ENCODE measurements at regions not wholly inside any gene's neighbourhood (a gene's known extent, or its start where the extent isn't known, plus 50 kb on each side); places are given as distances from the start of the nearest gene placed in this dataset.
A peak's percentile ranks its signal among the peaks of the same experiment; 100 is the strongest.

DNA sequence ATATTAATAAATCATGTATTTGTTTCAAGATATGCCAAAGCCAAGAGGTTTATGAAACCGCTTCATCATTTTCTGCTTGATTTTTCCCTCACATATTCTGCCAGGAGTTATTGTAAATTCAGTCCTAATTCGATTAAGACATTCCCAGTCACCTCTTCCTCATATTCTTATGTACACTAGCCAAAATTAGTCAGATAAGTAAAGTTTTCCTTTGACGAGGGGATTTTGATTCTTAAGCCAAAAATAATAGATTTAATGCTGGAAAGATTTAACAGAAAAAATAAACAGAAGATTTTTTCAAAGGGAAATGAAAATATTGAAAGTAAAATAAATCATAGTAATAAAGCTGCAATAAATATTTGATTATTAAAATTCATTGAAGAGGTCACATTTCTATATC, 51.0 kb upstream of the VEGFC start:
- Histone ChIP-seq H3K27ac (ENCODE audit: low read depth, low read length) (no peak overlapping the region), H3K36me3 (ENCODE audit: insufficient read depth, low read length) (no peaks in the 10 kb centered on the region), H3K4me1 (ENCODE audit: insufficient read depth, low read length) (no peaks in the 10 kb centered on the region), H3K27me3 (ENCODE audit: insufficient read depth, low read length) (no peaks in the 10 kb centered on the region), H3K9me3 (ENCODE audit: control insufficient read depth in 1 of 2, low read length in 2 of 2) (no peaks in the 10 kb centered on the region), H3K4me3 (ENCODE audit: low read length in 2 of 2) (no peak overlapping the region)
- ChIA-PET CTCF (ENCODE audit: partially characterized antibody) (no interaction called here), POLR2A (ENCODE audit: partially characterized antibody) (no interaction called here)
- H3K36me3 Mint-ChIP-seq, result no peaks in the 10 kb centered on the region
- H3K4me1 Mint-ChIP-seq, result no peaks in the 10 kb centered on the region
- H3K27me3 Mint-ChIP-seq, result no peaks in the 10 kb centered on the region
- peaks cover 0 to 3% (median 0%) of the 10 kb centered on the region in 8 donors for H3K9me3 Mint-ChIP-seq
- H3K4me3 Mint-ChIP-seq, result no peak overlapping the region
- intact Hi-C loops (cut with micrococcal nuclease), result no loop called here
- H3K27ac Mint-ChIP-seq, result peak overlapping the region in 1 of 7 donors; percentile 22
- DNase-seq, result no peak

DNA sequence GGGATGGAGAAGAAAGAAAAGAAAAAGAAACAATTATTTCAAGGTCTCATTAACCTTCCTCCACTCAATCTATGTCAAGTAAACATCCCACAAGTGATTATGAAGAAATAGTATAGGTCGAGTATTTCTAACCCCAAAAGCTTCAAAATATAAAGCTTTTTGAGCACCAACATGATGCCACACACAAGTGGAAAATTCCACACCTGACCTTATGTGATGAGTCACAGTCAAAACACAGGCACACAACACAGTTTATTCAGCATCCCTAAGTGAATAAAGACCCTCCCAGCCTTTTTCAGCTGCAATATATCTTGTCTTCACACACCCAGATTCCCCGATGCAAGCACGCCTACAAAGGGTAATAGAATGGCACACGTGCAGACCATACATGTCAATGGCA, 51.7 kb upstream of the VEGFC start:
- H3K27ac ChIP-seq (ENCODE audit: low read depth, low read length), result no peak overlapping the region
- no peak for DNase-seq
- H3K9me3 ChIP-seq (ENCODE audit: control insufficient read depth in 1 of 2, low read length in 2 of 2), result no peaks in the 10 kb centered on the region
- no peaks in the 10 kb centered on the region for H3K27me3 Mint-ChIP-seq
- peaks cover 0 to 3% (median 0%) of the 10 kb centered on the region in 8 donors for H3K9me3 Mint-ChIP-seq
- H3K36me3 Mint-ChIP-seq, result no peaks in the 10 kb centered on the region
- H3K4me3 Mint-ChIP-seq, result no peak overlapping the region
- no peaks in the 10 kb centered on the region for H3K4me1 Mint-ChIP-seq
- H3K36me3 ChIP-seq (ENCODE audit: insufficient read depth, low read length), result no peaks in the 10 kb centered on the region
- ChIA-PET POLR2A (ENCODE audit: partially characterized antibody) (no interaction called here), CTCF (ENCODE audit: partially characterized antibody) (no interaction called here)
- no peak overlapping the region for H3K27ac Mint-ChIP-seq
- no peaks in the 10 kb centered on the region for H3K27me3 ChIP-seq (ENCODE audit: insufficient read depth, low read length)
- no peaks in the 10 kb centered on the region for H3K4me1 ChIP-seq (ENCODE audit: insufficient read depth, low read length)
- no peak overlapping the region for H3K4me3 ChIP-seq (ENCODE audit: low read length in 2 of 2)
- intact Hi-C loops (cut with micrococcal nuclease), result no loop called here

DNA sequence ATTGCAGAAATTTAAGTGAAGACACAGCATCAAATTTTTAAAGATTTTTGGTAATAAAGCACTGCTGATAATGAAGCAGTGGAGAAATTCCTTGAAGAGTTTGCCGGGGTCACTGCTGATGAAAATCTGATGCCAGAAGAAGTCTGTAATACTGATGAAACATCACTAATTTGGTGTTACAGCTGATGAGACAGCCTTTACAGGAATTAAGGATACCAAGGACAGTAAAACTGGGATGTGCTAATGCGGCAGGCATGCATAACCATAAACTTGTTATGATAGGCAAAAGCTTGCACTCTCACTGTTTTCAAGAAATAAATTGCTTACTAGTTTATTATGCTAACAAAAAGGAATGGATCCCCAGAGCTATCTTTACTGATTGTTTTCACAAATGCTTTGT, 52.9 kb upstream of the VEGFC start:
- intact Hi-C loops (cut with micrococcal nuclease), result no loop called here
- no peaks in the 10 kb centered on the region for H3K27me3 Mint-ChIP-seq
- ChIA-PET CTCF (ENCODE audit: partially characterized antibody) (no interaction called here), POLR2A (ENCODE audit: partially characterized antibody) (no interaction called here)
- H3K27me3 ChIP-seq (ENCODE audit: insufficient read depth, low read length), result no peaks in the 10 kb centered on the region
- H3K27ac Mint-ChIP-seq, result no peak overlapping the region
- H3K9me3 ChIP-seq (ENCODE audit: control insufficient read depth in 1 of 2, low read length in 2 of 2), result no peaks in the 10 kb centered on the region
- no peak for DNase-seq
- peaks cover 0 to 3% (median 0%) of the 10 kb centered on the region in 8 donors for H3K9me3 Mint-ChIP-seq
- no peaks in the 10 kb centered on the region for H3K4me1 Mint-ChIP-seq
- no peaks in the 10 kb centered on the region for H3K4me1 ChIP-seq (ENCODE audit: insufficient read depth, low read length)
- no peak overlapping the region for H3K4me3 Mint-ChIP-seq
- H3K27ac ChIP-seq (ENCODE audit: low read depth, low read length), result no peak overlapping the region
- H3K36me3 Mint-ChIP-seq, result no peaks in the 10 kb centered on the region
- no peak overlapping the region for H3K4me3 ChIP-seq (ENCODE audit: low read length in 2 of 2)
- no peaks in the 10 kb centered on the region for H3K36me3 ChIP-seq (ENCODE audit: insufficient read depth, low read length)

DNA sequence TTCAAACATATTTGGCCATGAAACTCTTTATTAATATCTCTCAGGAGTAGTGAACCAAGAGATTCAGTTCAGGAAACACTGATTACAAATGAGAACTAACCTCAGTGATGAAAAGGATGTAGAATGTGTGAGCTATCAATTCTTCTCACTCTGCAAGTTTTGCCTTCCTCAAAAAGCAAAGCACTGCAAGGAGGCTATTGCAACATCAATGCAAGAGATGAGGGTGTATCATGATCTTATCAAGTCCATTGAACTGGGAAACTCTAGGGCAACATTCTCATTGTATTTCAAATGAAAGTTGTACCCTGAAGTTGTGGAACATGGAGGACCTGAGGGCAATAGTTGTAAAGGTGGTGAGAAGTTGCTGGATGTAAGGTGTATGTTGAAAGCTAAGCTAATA, 56.4 kb upstream of the VEGFC start:
- H3K36me3 Mint-ChIP-seq, result no peaks in the 10 kb centered on the region
- ChIA-PET POLR2A (ENCODE audit: partially characterized antibody) (no interaction called here), CTCF (ENCODE audit: partially characterized antibody) (no interaction called here)
- no peaks in the 10 kb centered on the region for H3K4me1 Mint-ChIP-seq
- Histone ChIP-seq H3K4me3 (ENCODE audit: low read length in 2 of 2) (no peak overlapping the region), H3K4me1 (ENCODE audit: insufficient read depth, low read length) (no peaks in the 10 kb centered on the region), H3K27ac (ENCODE audit: low read depth, low read length) (no peak overlapping the region), H3K36me3 (ENCODE audit: insufficient read depth, low read length) (no peaks in the 10 kb centered on the region), H3K27me3 (ENCODE audit: insufficient read depth, low read length) (no peaks in the 10 kb centered on the region), H3K9me3 (ENCODE audit: control insufficient read depth in 1 of 2, low read length in 2 of 2) (no peaks in the 10 kb centered on the region)
- no peak overlapping the region for H3K4me3 Mint-ChIP-seq
- no peaks in the 10 kb centered on the region for H3K27me3 Mint-ChIP-seq
- intact Hi-C loops (cut with micrococcal nuclease), result no loop called here
- no peak for DNase-seq
- no peak overlapping the region for H3K27ac Mint-ChIP-seq
- peaks cover 0 to 9% (median 4%) of the 10 kb centered on the region in 8 donors for H3K9me3 Mint-ChIP-seq

DNA sequence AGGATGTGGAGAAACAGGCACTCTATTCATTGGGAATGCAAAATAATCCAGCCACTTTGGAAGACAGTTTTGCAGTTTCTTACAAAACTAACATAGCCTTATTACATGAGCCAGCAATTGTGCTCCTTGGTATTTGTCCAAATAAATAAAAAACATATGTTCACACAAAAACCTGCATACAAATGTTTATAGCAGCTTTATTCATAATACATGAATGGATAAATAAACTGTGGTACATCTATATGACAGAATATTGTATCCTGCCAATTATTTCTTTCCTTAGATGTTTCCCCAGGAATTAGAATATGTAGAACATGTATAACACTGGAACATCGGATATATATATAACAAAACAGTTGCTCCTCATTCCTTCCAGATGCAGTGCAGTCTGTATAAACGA, 57.7 kb upstream of the VEGFC start:
- Histone ChIP-seq H3K4me3 (ENCODE audit: low read length in 2 of 2) (no peak overlapping the region), H3K4me1 (ENCODE audit: insufficient read depth, low read length) (no peaks in the 10 kb centered on the region), H3K27ac (ENCODE audit: low read depth, low read length) (no peak overlapping the region), H3K27me3 (ENCODE audit: insufficient read depth, low read length) (no peaks in the 10 kb centered on the region), H3K36me3 (ENCODE audit: insufficient read depth, low read length) (no peaks in the 10 kb centered on the region), H3K9me3 (ENCODE audit: control insufficient read depth in 1 of 2, low read length in 2 of 2) (no peaks in the 10 kb centered on the region)
- no peaks in the 10 kb centered on the region for H3K27me3 Mint-ChIP-seq
- H3K27ac Mint-ChIP-seq, result no peak overlapping the region
- H3K9me3 Mint-ChIP-seq, result peaks cover 0 to 9% (median 4%) of the 10 kb centered on the region in 8 donors
- H3K4me3 Mint-ChIP-seq, result no peak overlapping the region
- POLR2A ChIA-PET (ENCODE audit: partially characterized antibody), result no interaction called here
- DNase-seq, result no peak
- intact Hi-C loops (cut with micrococcal nuclease), result no loop called here
- CTCF ChIA-PET (ENCODE audit: partially characterized antibody), result no interaction called here
- no peaks in the 10 kb centered on the region for H3K4me1 Mint-ChIP-seq
- no peaks in the 10 kb centered on the region for H3K36me3 Mint-ChIP-seq

DNA sequence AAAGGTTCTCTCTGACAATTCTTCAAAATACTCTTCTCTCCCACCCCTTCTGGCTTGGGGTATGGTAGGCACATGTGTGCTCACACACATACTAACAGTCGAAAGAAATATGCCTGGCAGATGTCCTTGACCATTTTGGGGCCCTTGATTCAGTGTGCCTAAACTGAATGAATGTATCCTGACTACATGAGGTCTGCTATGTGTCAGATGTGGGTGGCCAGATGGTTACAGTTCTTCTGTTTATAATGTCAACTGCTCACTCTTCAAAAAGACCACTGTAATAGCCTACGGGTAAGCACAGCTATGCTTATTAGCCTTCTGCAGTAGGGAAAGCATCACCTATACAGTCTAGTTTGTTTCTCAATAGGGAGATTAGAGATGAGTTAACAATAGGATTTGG, 63.7 kb upstream of the VEGFC start:
- CTCF ChIA-PET (ENCODE audit: partially characterized antibody), result no interaction called here
- intact Hi-C loops (cut with micrococcal nuclease), result no loop called here

DNA sequence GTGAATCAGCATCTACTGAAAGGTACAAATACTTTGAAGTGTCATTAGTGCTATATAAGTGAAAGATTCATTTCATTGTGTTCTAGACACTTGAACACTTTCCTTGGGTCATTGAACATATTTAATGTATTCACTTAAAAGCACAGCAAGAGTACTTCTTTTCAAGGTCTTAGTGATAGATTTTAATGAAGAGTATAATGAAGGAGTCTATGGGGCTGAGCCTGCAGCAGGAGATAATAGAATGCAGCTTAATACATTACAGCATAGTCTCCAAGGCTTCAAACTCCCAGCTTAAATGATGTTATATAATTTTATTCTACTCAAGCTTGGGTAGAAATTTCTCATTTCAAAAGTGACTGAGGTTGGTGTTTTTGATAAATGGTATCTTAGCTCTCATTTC, 66.1 kb upstream of the VEGFC start:
- no peak overlapping the region for H3K27ac ChIP-seq (ENCODE audit: low read depth, low read length)
- Mint-ChIP-seq H3K36me3 (no peaks in the 10 kb centered on the region), H3K4me3 (no peak overlapping the region), H3K27ac (no peak overlapping the region), H3K4me1 (no peaks in the 10 kb centered on the region), H3K27me3 (no peaks in the 10 kb centered on the region), H3K9me3 (peaks cover 0 to 13% (median 5%) of the 10 kb centered on the region in 8 donors)
- POLR2A ChIA-PET (ENCODE audit: partially characterized antibody), result no interaction called here
- H3K9me3 ChIP-seq (ENCODE audit: control insufficient read depth in 1 of 2, low read length in 2 of 2), result no peaks in the 10 kb centered on the region
- no peak for DNase-seq
- H3K4me1 ChIP-seq (ENCODE audit: insufficient read depth, low read length), result no peaks in the 10 kb centered on the region
- no peaks in the 10 kb centered on the region for H3K36me3 ChIP-seq (ENCODE audit: insufficient read depth, low read length)
- CTCF ChIA-PET (ENCODE audit: partially characterized antibody), result no interaction called here
- H3K4me3 ChIP-seq (ENCODE audit: low read length in 2 of 2), result no peak overlapping the region
- intact Hi-C loops (cut with micrococcal nuclease), result no loop called here
- H3K27me3 ChIP-seq (ENCODE audit: insufficient read depth, low read length), result no peaks in the 10 kb centered on the region

More for the DNA sequence above, 63.7 kb upstream of the VEGFC start:
- Histone ChIP-seq H3K4me3 (ENCODE audit: low read length in 2 of 2) (no peak overlapping the region), H3K27ac (ENCODE audit: low read depth, low read length) (no peak overlapping the region), H3K27me3 (ENCODE audit: insufficient read depth, low read length) (no peaks in the 10 kb centered on the region), H3K36me3 (ENCODE audit: insufficient read depth, low read length) (no peaks in the 10 kb centered on the region), H3K9me3 (ENCODE audit: control insufficient read depth in 1 of 2, low read length in 2 of 2) (no peaks in the 10 kb centered on the region), H3K4me1 (ENCODE audit: insufficient read depth, low read length) (no peaks in the 10 kb centered on the region)
- POLR2A ChIA-PET (ENCODE audit: partially characterized antibody), result no interaction called here
- no peak for DNase-seq
- H3K27me3 Mint-ChIP-seq, result no peaks in the 10 kb centered on the region
- no peak overlapping the region for H3K4me3 Mint-ChIP-seq
- peaks cover 1 to 8% (median 5%) of the 10 kb centered on the region in 8 donors for H3K9me3 Mint-ChIP-seq
- H3K27ac Mint-ChIP-seq, result no peak overlapping the region
- H3K4me1 Mint-ChIP-seq, result no peaks in the 10 kb centered on the region
- no peaks in the 10 kb centered on the region for H3K36me3 Mint-ChIP-seq

DNA sequence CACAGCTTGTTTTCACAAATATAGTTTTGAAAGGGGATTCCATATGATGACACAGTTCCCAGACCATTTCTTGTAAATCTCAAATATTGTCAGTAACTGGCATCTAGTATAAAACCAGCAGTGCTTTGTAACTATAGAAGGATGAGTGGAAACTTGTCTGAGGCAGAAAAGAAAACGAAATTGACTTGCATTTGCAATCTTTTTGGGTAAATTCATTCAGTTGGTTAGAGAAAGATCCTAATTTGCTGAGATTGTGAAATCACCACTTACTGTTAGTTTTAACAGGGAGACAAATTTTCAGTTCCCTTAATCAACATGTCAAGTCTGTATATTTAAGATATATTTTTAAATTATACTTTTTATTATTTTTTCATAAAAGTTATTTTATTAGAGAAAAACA, 71.5 kb upstream of the VEGFC start:
- no peak overlapping the region for H3K27ac ChIP-seq (ENCODE audit: low read depth, low read length)
- Mint-ChIP-seq H3K4me3 (no peak overlapping the region), H3K9me3 (peaks cover 0 to 13% (median 4%) of the 10 kb centered on the region in 8 donors), H3K27ac (no peak overlapping the region), H3K27me3 (no peaks in the 10 kb centered on the region), H3K4me1 (no peaks in the 10 kb centered on the region), H3K36me3 (no peaks in the 10 kb centered on the region)
- intact Hi-C loops (cut with micrococcal nuclease), result no loop called here
- no peaks in the 10 kb centered on the region for H3K27me3 ChIP-seq (ENCODE audit: insufficient read depth, low read length)
- H3K4me1 ChIP-seq (ENCODE audit: insufficient read depth, low read length), result no peaks in the 10 kb centered on the region
- ChIA-PET CTCF (ENCODE audit: partially characterized antibody) (no interaction called here), POLR2A (ENCODE audit: partially characterized antibody) (no interaction called here)
- no peak for DNase-seq
- H3K9me3 ChIP-seq (ENCODE audit: control insufficient read depth in 1 of 2, low read length in 2 of 2), result no peaks in the 10 kb centered on the region
- no peak overlapping the region for H3K4me3 ChIP-seq (ENCODE audit: low read length in 2 of 2)
- H3K36me3 ChIP-seq (ENCODE audit: insufficient read depth, low read length), result no peaks in the 10 kb centered on the region
